HEK293T (cell line): ENCODE measurements at regions not wholly inside any gene's neighbourhood (a gene's known extent, or its start where the extent isn't known, plus 50 kb on each side); places are given as distances from the start of the nearest gene placed in this dataset.

Source experiments
- CTCF ChIA-PET: fragments of 350-600 bp; formaldehyde crosslinking; extraction: SDS; loops from one replicate; lab custom pipeline; 2021; ENCODE audit warnings: antibody characterized with exemption, inconsistent platforms; lab: Yijun Ruan, JAX
- POLR2A ChIA-PET: fragments of 350-600 bp; formaldehyde crosslinking; extraction: SDS; loops from one replicate; lab custom pipeline; 2020; ENCODE audit warnings: antibody characterized with exemption, inconsistent platforms; lab: Yijun Ruan, JAX
- DNase-seq: peaks from one replicate; pipeline ENCODE4 v3.0.0; 2012; ENCODE audit warnings: mixed read lengths; ENCODE audit errors: extremely low spot score
- ARNT ChIP-seq: fragments of 450-650 bp; IDR thresholded peaks from 2 replicates; pipeline ENCODE4 v1.6.1; 2017; ENCODE audit warnings: mild to moderate bottlenecking
- BHLHE40 ChIP-seq: fragments of 450-650 bp; IDR thresholded peaks from 2 replicates; pipeline ENCODE4 v1.6.1; 2016; ENCODE audit warnings: mild to moderate bottlenecking, moderate library complexity, borderline replicate concordance
- CTBP1 ChIP-seq: fragments of 450-650 bp; IDR thresholded peaks from 2 replicates; pipeline ENCODE4 v1.6.1; 2016; ENCODE audit warnings: borderline replicate concordance
- ELF4 ChIP-seq: fragments of 450-650 bp; IDR thresholded peaks from 2 replicates; pipeline ENCODE4 v1.6.1; 2017; ENCODE audit warnings: antibody characterized with exemption
- FOXA1 ChIP-seq: fragments of 450-650 bp; IDR thresholded peaks from 2 replicates; pipeline ENCODE4 v1.6.1; 2016; ENCODE audit warnings: mild to moderate bottlenecking
- FOXK2 ChIP-seq: fragments of 450-650 bp; IDR thresholded peaks from 2 replicates; pipeline ENCODE4 v1.6.1; 2016; ENCODE audit warnings: mild to moderate bottlenecking
- FOXM1 ChIP-seq: fragments of 450-650 bp; IDR thresholded peaks from 2 replicates; pipeline ENCODE4 v1.6.1; 2017; ENCODE audit warnings: mild to moderate bottlenecking, borderline replicate concordance
- HDGF ChIP-seq: fragments of 450-650 bp; IDR thresholded peaks from 2 replicates; pipeline ENCODE4 v1.6.1; 2017; ENCODE audit warnings: antibody characterized with exemption, borderline replicate concordance
- L3MBTL2 ChIP-seq: fragments of 450-650 bp; conservative IDR thresholded peaks from 2 replicates; pipeline ENCODE4 v1.6.1; 2016; ENCODE audit warnings: mild to moderate bottlenecking
- LEF1 ChIP-seq: fragments of 450-650 bp; IDR thresholded peaks from 2 replicates; pipeline ENCODE4 v1.6.1; 2017; ENCODE audit warnings: mild to moderate bottlenecking, borderline replicate concordance
- NFRKB ChIP-seq: fragments of 450-650 bp; IDR thresholded peaks from 2 replicates; pipeline ENCODE4 v1.6.1; 2016; ENCODE audit warnings: mild to moderate bottlenecking, moderate library complexity
- PKNOX1 ChIP-seq: fragments of 450-650 bp; IDR thresholded peaks from 2 replicates; pipeline ENCODE4 v1.6.1; 2016
- SP1 ChIP-seq: fragments of 450-650 bp; IDR thresholded peaks from 2 replicates; pipeline ENCODE4 v1.6.1; 2017
- SUZ12 ChIP-seq: fragments of 450-650 bp; IDR thresholded peaks from 2 replicates; pipeline ENCODE4 v1.6.1; 2016; ENCODE audit warnings: mild to moderate bottlenecking
- TARDBP ChIP-seq: fragments of 450-650 bp; IDR thresholded peaks from 2 replicates; pipeline ENCODE4 v1.6.1; 2016
- ZNF384 ChIP-seq: fragments of 450-650 bp; IDR thresholded peaks from 2 replicates; pipeline ENCODE4 v1.6.1; 2016

GRCh38 chr13:44887515-44887914, 101.8 kb downstream of the NUFIP1 start:
- CTCF ChIA-PET: no interaction called here
- no peak for TF ChIP-seq SP1
- POLR2A ChIA-PET: no interaction called here
- DNase-seq: no peak

GRCh38 chr13:44884076-44884729, 105.1 kb downstream of the NUFIP1 start:
- ChIA-PET POLR2A (no interaction called here), CTCF (no interaction called here)
- TF ChIP-seq ARNT (no peak), NFRKB (no peak), FOXA1 (no peak), FOXM1 (no peak), HDGF (no peak), FOXK2 (no peak), TARDBP (no peak), ZNF384 (no peak)
- DNase-seq: no peak

GRCh38 chr13:44879452-44880058, 109.7 kb downstream of the NUFIP1 start:
- TF ChIP-seq CTBP1: no peak
- no peak for TF ChIP-seq FOXM1
- no peak for TF ChIP-seq TARDBP
- ChIA-PET CTCF (no interaction called here), POLR2A (no interaction called here)
- DNase-seq: no peak

- CTCF ChIA-PET: interaction anchor here (0.7 kb wide), 1 partner anchor 955 kb away, joined by 3 read pairs; no protein-coding TSS in a partner anchor
- POLR2A ChIA-PET: no interaction called here
- DNase-seq: no peak
- no peak for TF ChIP-seq FOXA1
- no peak for TF ChIP-seq LEF1
- TF ChIP-seq CTBP1: no peak
- no peak for TF ChIP-seq PKNOX1
- TF ChIP-seq SP1: no peak
- no peak for TF ChIP-seq HDGF
- TF ChIP-seq FOXK2: no peak
- TF ChIP-seq SUZ12: no peak
- no peak for TF ChIP-seq ARNT
Measured at GRCh38 chr13:44876782-44877324, 112.4 kb downstream of the NUFIP1 start.

GRCh38 chr13:44874886-44875630, 114.2 kb downstream of the NUFIP1 start:
- no peak for DNase-seq
- TF ChIP-seq NFRKB (no peak), BHLHE40 (no peak), PKNOX1 (no peak), ELF4 (no peak)

GRCh38 chr13:44874176-44874575, 115.1 kb downstream of the NUFIP1 start:
- TF ChIP-seq LEF1 (no peak), HDGF (no peak), BHLHE40 (no peak), FOXA1 (no peak), L3MBTL2 (no peak), ARNT (no peak), PKNOX1 (no peak), TARDBP (no peak), ZNF384 (no peak), CTBP1 (no peak)
- POLR2A ChIA-PET: no interaction called here
- DNase-seq: no peak
- CTCF ChIA-PET: no interaction called here

More at GRCh38 chr13:44874886-44875630, 114.2 kb downstream of the NUFIP1 start:
- ChIA-PET CTCF (interaction anchor here (0.7 kb wide), 1 partner anchor 15 kb away, joined by 3 read pairs; no protein-coding TSS in a partner anchor), POLR2A (no interaction called here)

GRCh38 chr13:44873461-44873860, 115.8 kb downstream of the NUFIP1 start:
- ChIA-PET POLR2A (no interaction called here), CTCF (no interaction called here)
- DNase-seq: no peak
- TF ChIP-seq CTBP1: no peak
- no peak for TF ChIP-seq FOXK2
- no peak for TF ChIP-seq ZNF384
- TF ChIP-seq SUZ12: no peak
- TF ChIP-seq BHLHE40: no peak
- no peak for TF ChIP-seq HDGF
- no peak for TF ChIP-seq L3MBTL2
- no peak for TF ChIP-seq SP1
- TF ChIP-seq ARNT: no peak
- TF ChIP-seq PKNOX1: no peak
